K562 (cell line): ENCODE measurements at regions not wholly inside any gene's neighbourhood (a gene's known extent, or its start where the extent isn't known, plus 50 kb on each side); places are given as distances from the start of the nearest gene placed in this dataset.

Source experiments
- CREB1 ChIP-seq, 2 experiments: sonication (generic) in 1 of 2; formaldehyde crosslinking in 1 of 2; IDR thresholded peaks; 2 replicates each; pipeline versions ENCODE4 v1.6.1 to v1.8.0; 2012 to 2022; ENCODE audit warnings: inconsistent platforms in 1 of 2, mild to moderate bottlenecking in 1 of 2, missing genetic modification reagents in 1 of 2, moderate library complexity in 1 of 2
- ELF4 ChIP-seq: fragments of 450-650 bp; formaldehyde crosslinking; IDR thresholded peaks from 2 replicates; pipeline ENCODE4 v1.4.0; 2022; ENCODE audit warnings: missing genetic modification characterization
- EP300 ChIP-seq: IDR thresholded peaks from 2 replicates; pipeline ENCODE4 v1.6.1; 2012; ENCODE audit warnings: low read length, improper control_type of control experiment
- FOXA1 ChIP-seq: fragments of 450-650 bp; IDR thresholded peaks from 2 replicates; pipeline ENCODE4 v1.6.1; 2016; ENCODE audit warnings: mild to moderate bottlenecking, borderline replicate concordance
- GATAD2A ChIP-seq: fragments of 450-650 bp; IDR thresholded peaks from 2 replicates; pipeline ENCODE4 v1.6.1; 2017
- NONO ChIP-seq, 2 experiments: fragments of 200-400 bp in 1 of 2; fragments of 450-650 bp in 1 of 2; formaldehyde crosslinking in 1 of 2; IDR thresholded peaks; 2 replicates each; pipeline ENCODE4 v1.6.1; 2017; ENCODE audit warnings: low read depth in 2 of 2, mild to moderate bottlenecking in 2 of 2, moderate library complexity in 2 of 2, low read length in 1 of 2
- RAD21 ChIP-seq, 2 experiments: fragments of 250-450 bp in 1 of 2; fragments of 450-650 bp in 1 of 2; sonication (Bioruptor Pico) in 1 of 2; formaldehyde crosslinking in 1 of 2; IDR thresholded peaks in 1 of 2; conservative IDR thresholded peaks in 1 of 2; 2 replicates each; pipeline versions ENCODE4 v1.4.0 to v1.8.0; 2020 to 2022; ENCODE audit warnings: mild to moderate bottlenecking in 2 of 2, moderate library complexity in 1 of 2
- SRF ChIP-seq, 2 experiments: fragments of 250-450, 450-650 bp in 1 of 2; sonication (Bioruptor Pico) in 1 of 2; sonication (generic) in 1 of 2; formaldehyde crosslinking; IDR thresholded peaks; 2 replicates each; pipeline versions ENCODE4 v1.5.0 to v1.5.1; 2020 to 2022; ENCODE audit warnings: mild to moderate bottlenecking in 1 of 2, missing genetic modification reagents in 1 of 2
- TF ChIP-seq, protein P1 (sequence below): sonication (generic); formaldehyde crosslinking; IDR thresholded peaks from 2 replicates; pipeline ENCODE4 v1.8.0; 2022; ENCODE audit warnings: mild to moderate bottlenecking, missing genetic modification reagents

DNA sequence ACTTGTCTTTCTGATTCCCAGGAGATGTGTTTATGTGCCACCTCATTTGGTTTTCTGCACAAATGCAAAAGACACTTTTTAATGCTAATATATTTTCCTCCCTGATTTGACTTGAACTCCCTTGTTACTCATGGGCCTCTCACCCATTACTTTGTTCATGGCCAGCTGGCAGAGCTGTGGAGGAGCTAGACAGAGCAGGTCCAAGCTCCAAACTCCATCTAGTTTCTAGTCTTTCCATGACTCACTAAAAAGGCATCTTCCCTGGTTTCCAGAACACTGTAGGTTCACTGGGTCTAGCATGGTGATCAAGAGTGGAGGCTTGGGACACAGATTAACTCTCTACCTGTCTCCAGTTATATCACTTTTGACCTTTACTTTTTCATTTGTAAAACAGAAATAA, 161.0 kb upstream of the SLC28A3 start:
- TF ChIP-seq FOXA1 (no peak), RAD21 (CRISPR knock-in tag; conservative IDR thresholded peaks at IDR 0.05 in 1 of 2, IDR thresholded peaks at IDR 0.05 in 1 of 2) (no peak), CREB1 (IDR thresholded peaks at IDR 0.05) (no peak), CREB1 (CRISPR knock-in tag; IDR thresholded peaks at IDR 0.05) (no peak), EP300 (no peak), SRF (CRISPR knock-in tag; IDR thresholded peaks at IDR 0.05) (no peak), ELF4 (no peak), NONO (IDR thresholded peaks at IDR 0.05; ENCODE audit: low read depth in 2 of 2, low read length in 1 of 2) (no peak), GATAD2A (no peak)
- TF ChIP-seq, protein P1, sequence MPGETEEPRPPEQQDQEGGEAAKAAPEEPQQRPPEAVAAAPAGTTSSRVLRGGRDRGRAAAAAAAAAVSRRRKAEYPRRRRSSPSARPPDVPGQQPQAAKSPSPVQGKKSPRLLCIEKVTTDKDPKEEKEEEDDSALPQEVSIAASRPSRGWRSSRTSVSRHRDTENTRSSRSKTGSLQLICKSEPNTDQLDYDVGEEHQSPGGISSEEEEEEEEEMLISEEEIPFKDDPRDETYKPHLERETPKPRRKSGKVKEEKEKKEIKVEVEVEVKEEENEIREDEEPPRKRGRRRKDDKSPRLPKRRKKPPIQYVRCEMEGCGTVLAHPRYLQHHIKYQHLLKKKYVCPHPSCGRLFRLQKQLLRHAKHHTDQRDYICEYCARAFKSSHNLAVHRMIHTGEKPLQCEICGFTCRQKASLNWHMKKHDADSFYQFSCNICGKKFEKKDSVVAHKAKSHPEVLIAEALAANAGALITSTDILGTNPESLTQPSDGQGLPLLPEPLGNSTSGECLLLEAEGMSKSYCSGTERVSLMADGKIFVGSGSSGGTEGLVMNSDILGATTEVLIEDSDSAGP (CRISPR knock-in tag) = no peak
